ENCODE measurements at regions not wholly inside any gene's neighbourhood (a gene's known extent, or its start where the extent isn't known, plus 50 kb on each side); places are given as distances from the start of the nearest gene placed in this dataset.

DNA sequence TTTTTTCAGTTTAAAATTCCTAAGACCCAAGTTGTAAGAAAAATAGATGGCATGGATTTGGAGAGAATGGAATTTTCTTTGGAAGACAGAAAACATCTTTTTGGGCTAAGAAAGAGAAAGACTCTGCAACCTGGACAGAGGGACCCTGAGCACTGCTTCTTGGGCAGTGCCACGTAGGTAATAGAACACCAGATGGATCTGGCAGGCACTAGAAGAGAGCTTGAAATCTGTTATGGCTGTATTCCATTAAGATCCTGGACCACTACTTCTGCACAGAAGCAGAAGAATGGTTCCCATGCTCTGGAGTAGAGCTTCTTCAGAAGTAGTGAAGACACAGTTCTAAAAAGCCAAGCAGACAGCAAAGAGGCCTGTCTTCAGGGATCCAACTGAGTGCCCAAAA, 306.4 kb upstream of the CD180 start:
- TF ChIP-seq FOXP2 (optimal IDR thresholded peaks at IDR 0.05; ENCODE audit: borderline replicate concordance, extremely low read depth, extremely low read length, insufficient read depth) (no peak), POLR2AphosphoS5 (IDR thresholded peaks at IDR 0.05; ENCODE audit: low read depth, low read length) (no peak), REST (IDR thresholded peaks at IDR 0.05; ENCODE audit: insufficient read depth in 1 of 2, low read depth in 2 of 2, low read length in 2 of 2) (no peak), SIN3A (IDR thresholded peaks at IDR 0.05; ENCODE audit: borderline replicate concordance, insufficient read depth, low read length) (no peak), TAF1 (IDR thresholded peaks at IDR 0.05; ENCODE audit: borderline replicate concordance, insufficient read depth, low read length) (no peak)

- TF ChIP-seq FOXP2 (optimal IDR thresholded peaks at IDR 0.05; ENCODE audit: borderline replicate concordance, extremely low read depth, extremely low read length, insufficient read depth) (no peak), REST (IDR thresholded peaks at IDR 0.05; ENCODE audit: insufficient read depth in 1 of 2, low read depth in 2 of 2, low read length in 2 of 2) (no peak), TAF1 (IDR thresholded peaks at IDR 0.05; ENCODE audit: borderline replicate concordance, insufficient read depth, low read length) (no peak), POLR2AphosphoS5 (IDR thresholded peaks at IDR 0.05; ENCODE audit: low read depth, low read length) (no peak), SIN3A (IDR thresholded peaks at IDR 0.05; ENCODE audit: borderline replicate concordance, insufficient read depth, low read length) (no peak)
Observed at GRCh38 chr5:67496051-67496450, 299.5 kb upstream of the CD180 start.

DNA sequence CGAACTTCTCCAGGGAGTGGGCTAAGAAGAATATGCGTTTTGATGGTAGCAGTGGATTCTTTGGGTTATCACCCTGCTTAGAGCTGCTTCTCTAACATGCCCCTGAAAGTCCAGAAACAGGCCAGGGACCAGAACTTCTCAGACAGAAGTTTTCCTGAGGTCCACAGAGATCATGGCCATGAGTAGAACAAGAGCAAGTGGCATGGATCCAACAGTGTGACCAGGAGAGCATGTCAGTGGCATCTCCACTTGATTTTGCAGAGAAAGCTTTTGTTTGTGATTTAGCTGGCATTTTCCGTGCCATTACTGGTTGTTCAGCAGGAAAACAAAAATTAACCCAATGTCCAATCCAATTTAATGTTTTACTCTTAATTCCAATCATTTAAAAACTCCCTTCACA, 298.5 kb upstream of the CD180 start:
- TF ChIP-seq REST (IDR thresholded peaks at IDR 0.05; ENCODE audit: insufficient read depth in 1 of 2, low read depth in 2 of 2, low read length in 2 of 2) (no peak), POLR2AphosphoS5 (IDR thresholded peaks at IDR 0.05; ENCODE audit: low read depth, low read length) (no peak), TAF1 (IDR thresholded peaks at IDR 0.05; ENCODE audit: borderline replicate concordance, insufficient read depth, low read length) (no peak), FOXP2 (optimal IDR thresholded peaks at IDR 0.05; ENCODE audit: borderline replicate concordance, extremely low read depth, extremely low read length, insufficient read depth) (no peak), SIN3A (IDR thresholded peaks at IDR 0.05; ENCODE audit: borderline replicate concordance, insufficient read depth, low read length) (no peak)

DNA sequence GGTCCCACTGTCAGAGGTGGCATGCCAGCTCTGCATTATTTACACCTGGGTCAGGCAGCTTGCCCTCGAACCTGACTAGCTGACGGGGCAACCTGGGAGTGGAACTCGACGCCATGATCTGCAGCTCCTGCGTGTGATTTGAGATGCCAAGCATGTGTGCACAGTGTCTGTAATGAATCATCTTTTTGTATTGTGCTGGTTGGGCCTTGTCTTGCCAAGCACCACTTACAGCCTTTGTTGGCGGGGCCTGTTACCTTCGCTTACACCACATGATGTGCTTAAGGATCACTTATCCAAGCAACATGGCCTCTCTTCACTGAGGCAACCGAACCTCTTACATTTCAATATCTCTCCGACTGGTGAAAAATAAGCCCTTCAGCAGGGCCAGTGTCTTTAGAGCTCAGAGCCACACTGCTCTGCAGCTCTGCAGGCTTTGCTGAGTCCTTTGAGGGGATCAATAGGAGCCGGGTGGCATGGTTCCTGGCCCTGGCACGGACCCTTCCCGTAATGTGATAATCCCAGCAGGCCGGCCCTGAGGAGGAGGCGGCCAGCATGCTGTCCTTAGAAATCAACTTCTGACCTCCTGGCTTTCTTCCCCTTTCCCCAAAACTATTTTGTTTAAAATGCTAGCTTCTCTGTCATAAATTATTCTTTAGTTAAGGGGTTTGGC, 297.7 kb upstream of the CD180 start:
- TF ChIP-seq TAF1 (IDR thresholded peaks at IDR 0.05; ENCODE audit: borderline replicate concordance, insufficient read depth, low read length): no peak

DNA sequence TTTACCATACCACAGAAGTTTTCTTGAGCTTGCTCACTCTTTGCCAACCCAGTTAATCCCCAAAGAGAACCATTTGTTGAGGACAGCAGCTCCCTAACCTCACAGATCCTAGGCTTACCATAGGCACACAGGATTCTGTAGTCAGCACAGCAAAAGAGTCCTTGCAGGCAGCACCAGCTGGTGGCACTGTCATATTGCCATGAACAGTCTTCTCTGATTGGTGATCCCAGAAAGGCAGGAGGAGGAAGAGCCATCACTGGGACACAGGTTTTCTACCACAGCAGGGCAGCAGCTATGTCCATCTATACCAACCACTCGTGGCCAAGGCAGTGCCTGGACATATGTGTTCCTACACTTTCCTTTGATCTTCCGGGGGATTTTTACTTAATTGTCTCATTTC, 297.1 kb upstream of the CD180 start:
- TF ChIP-seq TAF1 (IDR thresholded peaks at IDR 0.05; ENCODE audit: borderline replicate concordance, insufficient read depth, low read length) (no peak), POLR2AphosphoS5 (IDR thresholded peaks at IDR 0.05; ENCODE audit: low read depth, low read length) (no peak), SIN3A (IDR thresholded peaks at IDR 0.05; ENCODE audit: borderline replicate concordance, insufficient read depth, low read length) (no peak), FOXP2 (optimal IDR thresholded peaks at IDR 0.05; ENCODE audit: borderline replicate concordance, extremely low read depth, extremely low read length, insufficient read depth) (no peak), REST (IDR thresholded peaks at IDR 0.05; ENCODE audit: insufficient read depth in 1 of 2, low read depth in 2 of 2, low read length in 2 of 2) (no peak)

All from PFSK-1 (cell line).